ENCODE measurements at regions not wholly inside any gene's neighbourhood (a gene's known extent, or its start where the extent isn't known, plus 50 kb on each side); places are given as distances from the start of the nearest gene placed in this dataset.

- no peak for TF ChIP-seq CTCF (conservative IDR thresholded peaks at IDR 0.05)
- no peak overlapping the region for H3K27ac ChIP-seq
Observed at GRCh38 chr1:186513526-186513925, 52.6 kb upstream of the PDC start.

GRCh38 chr1:186512698-186513457 lies 52.0 kb upstream of the PDC start:
- no peak overlapping the region for H3K27ac ChIP-seq
- no peak for TF ChIP-seq CTCF (conservative IDR thresholded peaks at IDR 0.05)

DNA sequence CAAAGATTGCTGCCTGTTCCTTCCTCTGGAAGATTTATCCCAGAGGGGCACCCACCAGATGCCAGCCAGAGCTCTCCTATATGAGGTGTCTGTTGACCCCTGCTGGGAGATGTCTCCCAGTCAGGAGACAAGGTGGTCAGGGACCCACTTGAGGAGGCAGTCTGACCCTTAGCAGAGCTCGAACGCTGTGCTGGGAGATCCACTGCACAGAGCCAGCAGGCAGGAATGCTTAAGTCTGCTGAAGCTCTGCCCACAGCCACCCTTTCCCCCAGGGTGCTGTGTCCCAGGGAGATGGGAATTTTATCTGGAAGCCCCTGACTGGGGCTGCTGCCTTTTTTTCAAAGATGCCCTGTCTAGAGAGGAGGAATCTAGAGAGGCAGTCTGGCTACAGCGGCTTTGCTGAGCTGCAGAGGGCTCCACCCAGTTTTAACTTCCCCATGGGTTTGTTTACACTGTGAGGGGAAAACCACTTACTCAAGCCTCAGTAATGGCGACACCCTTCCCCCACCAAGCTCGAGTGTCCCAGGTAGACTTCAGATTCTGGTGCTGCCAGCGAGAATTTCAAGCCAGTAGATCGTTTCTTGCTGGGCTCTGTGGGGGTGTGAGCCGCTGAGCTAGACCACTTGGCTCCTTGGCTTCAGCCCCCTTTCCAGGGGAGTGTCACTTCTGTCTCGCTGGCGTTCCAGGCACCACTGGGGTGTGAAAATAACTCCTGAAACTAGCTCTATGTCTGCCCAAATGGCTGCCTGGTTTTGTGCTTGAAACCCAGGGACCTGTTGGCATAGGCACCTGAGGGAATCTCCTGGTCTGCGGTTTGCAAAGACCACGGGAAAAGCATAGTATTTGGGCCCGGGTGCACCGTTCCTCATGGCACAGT lies 51.1 kb upstream of the PDC start:
- no peak overlapping the region for H3K27ac ChIP-seq
- TF ChIP-seq CTCF (conservative IDR thresholded peaks at IDR 0.05) = no peak

Measured in VCaP (cell line).